SK-N-SH treated with all-trans-retinoic acid at 6 μM for 48 hours (cell line): ENCODE measurements at regions not wholly inside any gene's neighbourhood (a gene's known extent, or its start where the extent isn't known, plus 50 kb on each side); places are given as distances from the start of the nearest gene placed in this dataset.

Source experiments
- PATZ1 ChIP-seq: fragments of 250-450 bp; sonication (Bioruptor Pico); IDR thresholded peaks from 2 replicates; pipeline ENCODE4 v1.8.0; 2020; ENCODE audit warnings: mild to moderate bottlenecking, moderate library complexity, borderline replicate concordance
- SNAI2 ChIP-seq: fragments of 250-450 bp; sonication (Bioruptor Pico); IDR thresholded peaks from 2 replicates; pipeline ENCODE4 v1.5.0; 2020; ENCODE audit warnings: mild to moderate bottlenecking, moderate library complexity
- TCF4 ChIP-seq: fragments of 250-450 bp; sonication (Bioruptor Pico); IDR thresholded peaks from 2 replicates; pipeline ENCODE4 v1.8.0; 2021; ENCODE audit warnings: mild to moderate bottlenecking, moderate library complexity, borderline replicate concordance
- ZC3H10 ChIP-seq: fragments of 250-450 bp; sonication (Bioruptor Pico); IDR thresholded peaks from 2 replicates; pipeline ENCODE4 v1.5.1; 2021; ENCODE audit warnings: mild to moderate bottlenecking, moderate library complexity
- ZFP3 ChIP-seq: fragments of 250-450 bp; sonication (Bioruptor Pico); IDR thresholded peaks from 2 replicates; pipeline ENCODE4 v1.5.0; 2020; ENCODE audit warnings: mild to moderate bottlenecking, moderate library complexity

GRCh38 chr18:57961411-57961810, 82.6 kb upstream of the NEDD4L start:
- TF ChIP-seq ZFP3 (no peak), SNAI2 (CRISPR knock-in tag) (no peak), TCF4 (CRISPR knock-in tag) (no peak), ZC3H10 (CRISPR knock-in tag) (no peak), PATZ1 (CRISPR knock-in tag) (no peak)
